ENCODE measurements at regions not wholly inside any gene's neighbourhood (a gene's known extent, or its start where the extent isn't known, plus 50 kb on each side); places are given as distances from the start of the nearest gene placed in this dataset.

DNA sequence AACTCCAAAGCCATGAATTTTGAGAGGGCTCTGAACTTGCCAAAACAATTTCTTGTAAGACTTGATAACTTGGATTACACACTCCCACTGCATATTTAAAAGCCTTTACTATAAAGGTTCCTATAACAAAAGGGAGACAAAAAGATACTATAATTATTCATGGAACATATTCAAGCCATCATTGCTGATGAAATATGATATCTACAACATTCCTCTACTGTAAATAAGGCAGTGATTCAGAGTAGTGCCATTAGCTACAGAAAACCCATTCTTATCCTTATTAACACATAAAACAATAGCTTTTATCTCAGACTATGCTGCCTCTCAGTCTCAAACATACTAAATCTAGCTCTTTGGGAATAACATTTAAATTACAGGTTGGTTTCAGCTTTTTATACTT lies 675.5 kb upstream of the CXADR start:
- DNase-seq (ENCODE audit: low spot score), result no peak

DNA sequence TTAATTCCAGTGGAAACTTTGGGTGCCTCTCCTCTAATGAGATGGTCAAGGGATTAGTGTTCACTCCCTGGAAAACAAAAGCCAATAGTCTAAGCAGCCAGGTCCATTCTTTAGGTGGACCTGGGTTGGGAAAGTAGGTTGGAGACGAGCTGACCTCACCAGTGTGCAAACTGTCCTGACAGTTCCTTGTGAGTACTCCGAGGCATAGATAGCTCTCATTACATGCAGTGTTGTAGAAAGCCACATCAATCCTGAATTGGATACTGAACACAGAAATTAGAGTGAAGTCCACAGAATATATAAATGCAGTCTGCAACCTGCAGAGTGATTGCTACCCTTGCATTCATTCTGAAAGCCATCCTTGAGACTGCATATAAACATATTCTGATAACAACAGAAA lies 675.1 kb upstream of the CXADR start:
- DNase-seq (ENCODE audit: low spot score), result no peak

DNA sequence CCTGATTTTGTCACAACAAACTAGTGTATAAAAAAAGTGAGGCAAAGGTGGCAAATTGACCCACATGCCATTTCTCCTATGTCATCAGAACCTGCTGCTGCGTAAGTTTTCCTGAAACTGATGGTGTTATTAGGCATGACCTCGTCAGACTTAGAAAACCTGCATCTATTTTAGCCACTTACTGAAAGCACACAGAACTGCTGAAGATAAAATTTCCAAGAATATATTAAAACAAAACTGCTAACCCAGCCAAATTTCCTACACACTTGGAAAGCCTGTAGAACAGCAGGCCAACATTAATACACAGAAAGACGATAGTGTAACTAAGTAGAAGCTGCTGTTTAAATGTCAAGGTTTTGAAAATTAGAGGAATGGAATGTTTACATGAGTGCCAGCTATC lies 674.5 kb upstream of the CXADR start:
- no peak for DNase-seq (ENCODE audit: low spot score)

DNA sequence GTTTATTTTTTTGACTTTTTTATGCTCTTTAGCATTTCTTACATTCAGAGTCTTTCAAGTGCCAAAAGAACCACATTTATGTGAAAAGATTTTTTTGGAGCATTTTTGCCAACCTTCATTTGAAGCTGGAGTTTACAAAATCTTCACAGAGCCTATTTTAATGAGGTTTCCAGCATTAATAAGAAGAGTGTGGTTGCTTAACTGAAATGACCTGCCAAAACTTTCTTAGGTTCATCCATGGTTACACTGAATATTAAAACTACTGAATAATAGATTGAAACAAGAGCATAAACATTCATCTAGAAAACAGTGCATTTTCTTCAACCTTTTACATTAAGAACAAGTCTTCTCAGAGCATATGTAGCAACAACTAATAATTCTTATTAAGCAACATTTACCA lies 672.3 kb upstream of the CXADR start:
- DNase-seq (ENCODE audit: low spot score), result no peak

DNA sequence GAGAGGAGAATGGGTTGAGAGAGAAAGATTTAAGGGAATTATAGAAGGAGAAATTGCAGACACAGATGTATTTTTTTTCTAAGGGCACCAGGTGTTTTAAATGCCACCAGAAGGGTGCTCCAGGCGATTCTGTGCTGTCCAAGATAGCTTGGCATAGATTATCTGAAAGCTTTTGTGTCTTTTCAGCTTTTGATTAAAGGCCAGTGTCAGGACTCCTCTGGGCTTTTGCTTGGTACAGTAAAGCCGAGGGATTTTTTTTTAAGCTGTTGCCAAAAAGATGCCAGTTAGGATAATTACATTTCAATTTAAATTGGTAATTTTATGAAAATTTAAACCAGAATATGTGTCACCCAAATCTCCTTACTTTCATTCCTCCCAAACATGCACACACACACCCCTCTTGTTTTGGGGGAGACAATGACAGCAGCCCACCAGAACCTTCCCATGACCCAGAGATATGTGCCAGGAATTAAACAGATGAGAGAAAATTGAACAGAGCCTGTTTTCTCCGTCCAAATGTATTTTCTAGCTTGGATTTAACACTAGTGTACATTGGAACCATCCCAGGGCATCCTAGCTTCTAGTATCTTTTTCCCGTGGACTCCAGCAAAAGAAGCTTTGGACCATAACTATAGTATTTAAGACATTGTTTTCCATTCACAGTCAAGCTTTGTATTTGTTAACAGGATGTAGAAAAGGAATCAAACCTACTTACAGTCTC lies 670.7 kb upstream of the CXADR start:
- no peak for DNase-seq (ENCODE audit: low spot score)

DNA sequence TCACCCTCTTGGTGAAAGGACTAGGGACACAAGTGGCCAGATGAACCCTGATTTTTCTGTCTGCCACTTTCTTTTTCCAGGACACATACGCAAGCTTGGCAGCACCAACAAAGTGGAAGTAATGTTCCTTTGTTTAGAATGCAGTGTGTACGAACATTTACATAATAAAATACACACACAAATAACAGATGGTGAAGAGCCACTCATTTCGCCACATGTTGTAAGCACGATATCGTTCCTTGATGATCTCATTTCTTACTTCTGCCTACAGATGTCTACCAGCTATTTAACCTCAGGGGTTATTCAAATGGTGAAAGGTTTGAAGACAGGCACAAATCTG lies 670.2 kb upstream of the CXADR start:
- DNase-seq (ENCODE audit: low spot score), result no peak

DNA sequence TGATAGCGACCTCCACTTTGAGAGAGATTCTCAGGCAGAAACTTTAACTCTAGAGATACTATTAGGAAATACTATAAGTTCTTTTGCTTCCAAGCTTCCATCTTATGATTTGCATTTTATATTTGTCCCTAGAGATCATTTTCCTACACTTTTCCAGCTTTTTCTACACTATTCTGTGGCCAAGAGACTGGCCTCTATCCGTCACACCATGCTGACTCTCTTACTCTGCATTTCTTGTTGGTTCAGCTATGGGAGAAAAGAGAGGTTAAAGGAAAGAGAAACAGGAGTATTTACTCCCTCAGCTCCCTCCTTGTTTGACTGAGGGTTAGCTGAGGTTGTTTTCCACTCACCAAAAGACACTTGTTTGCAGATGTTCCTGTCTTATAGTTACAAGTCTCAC lies 665.6 kb upstream of the CXADR start:
- DNase-seq (ENCODE audit: low spot score), result no peak

DNA sequence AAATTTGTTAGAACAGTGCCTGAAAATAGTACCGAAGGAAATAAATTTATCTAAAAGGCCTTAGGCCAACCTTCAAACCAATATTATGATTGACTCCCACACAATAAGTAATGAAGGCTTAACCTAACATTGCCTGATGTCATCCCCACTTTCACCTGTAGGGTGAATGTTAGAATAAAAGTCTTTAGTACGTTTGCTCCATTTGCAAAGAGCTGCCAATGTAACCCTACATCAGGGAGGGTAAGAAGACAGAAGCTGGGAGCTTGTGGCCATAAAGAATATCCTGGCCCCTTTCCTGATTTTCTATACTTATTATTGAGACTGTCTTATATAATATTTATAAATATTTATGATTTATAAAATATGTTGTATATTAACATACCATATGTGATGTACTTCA lies 661.8 kb upstream of the CXADR start:
- DNase-seq (ENCODE audit: low spot score), result no peak

DNA sequence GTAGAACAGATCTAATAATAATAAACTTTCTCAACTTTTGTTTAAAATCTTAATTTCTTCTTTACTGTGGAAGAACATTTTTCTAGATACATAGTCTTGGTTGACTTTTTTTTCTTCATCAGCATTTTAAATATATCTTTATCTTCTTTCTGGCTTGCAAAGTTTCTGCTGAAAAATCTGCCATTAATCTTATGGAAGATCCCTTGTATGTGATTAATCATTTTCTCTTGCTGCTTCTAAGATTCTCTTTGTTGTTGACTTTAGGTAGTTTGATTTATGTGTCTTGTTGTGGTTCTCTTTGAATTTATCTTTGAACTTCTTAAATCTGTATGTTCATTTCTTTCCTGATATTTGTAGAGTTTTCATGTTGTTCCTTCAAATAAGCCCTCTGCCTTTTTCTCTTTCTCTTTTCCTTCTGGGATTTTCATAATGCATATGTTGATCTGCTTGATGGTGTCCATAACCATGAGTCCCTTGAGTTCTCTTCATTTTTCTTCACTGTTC lies 657.6 kb upstream of the CXADR start:
- no peak for DNase-seq (ENCODE audit: low spot score)

DNA sequence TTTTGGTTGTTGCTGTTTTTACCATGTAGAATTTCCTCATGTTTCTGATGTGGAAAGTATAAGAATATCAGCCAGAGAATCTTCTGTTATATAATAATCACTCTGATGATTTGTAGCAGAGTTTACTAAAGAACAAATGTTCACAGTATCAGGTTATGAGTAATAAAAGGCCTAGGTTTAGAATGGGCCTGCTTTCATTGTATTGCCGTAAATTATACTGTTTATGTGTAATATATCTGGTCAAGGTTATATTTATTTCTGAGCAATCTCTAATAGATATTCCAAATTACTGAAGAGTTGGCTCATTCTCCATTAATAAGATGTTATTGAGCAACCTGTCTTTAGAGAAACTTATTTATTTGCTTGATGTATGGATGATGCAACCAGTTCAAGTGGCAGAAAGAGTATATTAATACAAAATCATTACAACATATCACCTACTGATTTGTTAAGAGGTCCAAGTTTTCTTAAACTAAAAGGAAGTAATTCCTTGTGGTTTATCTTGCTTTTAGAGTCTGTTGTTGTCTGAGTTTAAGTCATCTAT lies 649.4 kb upstream of the CXADR start:
- no peak for DNase-seq (ENCODE audit: low spot score)

DNA sequence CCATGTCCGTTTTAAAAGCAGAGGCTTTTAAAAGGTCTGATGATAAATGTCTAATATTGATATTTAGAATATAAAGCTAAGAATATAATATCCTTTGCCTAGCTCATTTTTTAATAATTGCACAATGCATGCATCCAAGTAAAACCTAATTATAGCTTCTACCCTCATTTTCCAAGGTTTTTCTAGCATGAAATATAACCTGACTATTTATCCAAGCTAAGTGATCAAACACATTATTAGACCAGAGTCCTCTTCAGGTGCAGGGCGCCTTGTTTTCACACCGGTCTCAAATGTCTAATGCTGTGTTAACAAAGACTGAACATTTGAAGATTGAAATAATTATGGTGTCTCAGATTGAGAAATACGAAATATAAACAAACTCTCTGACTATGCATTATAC lies 648.9 kb upstream of the CXADR start:
- no peak for DNase-seq (ENCODE audit: low spot score)

DNA sequence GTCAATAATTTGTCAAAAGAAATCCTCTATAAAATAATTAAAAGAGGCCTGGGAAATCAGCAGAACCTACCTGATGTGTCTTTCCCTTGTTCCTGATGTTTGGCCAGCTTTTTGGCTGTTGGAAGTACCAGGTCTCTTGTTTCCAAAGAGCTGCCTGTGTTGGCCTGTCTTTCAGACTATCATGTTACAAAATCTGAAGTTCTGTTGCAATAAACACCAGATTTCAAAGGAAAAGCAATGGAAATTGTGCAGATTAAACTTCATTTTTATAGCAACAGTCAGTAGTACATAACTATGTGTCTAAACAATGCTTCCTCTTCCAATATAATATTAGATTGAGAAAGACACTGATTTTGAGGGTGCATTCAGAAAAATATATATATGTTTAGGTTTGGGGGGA lies 647.2 kb upstream of the CXADR start:
- no peak for DNase-seq (ENCODE audit: low spot score)

DNA sequence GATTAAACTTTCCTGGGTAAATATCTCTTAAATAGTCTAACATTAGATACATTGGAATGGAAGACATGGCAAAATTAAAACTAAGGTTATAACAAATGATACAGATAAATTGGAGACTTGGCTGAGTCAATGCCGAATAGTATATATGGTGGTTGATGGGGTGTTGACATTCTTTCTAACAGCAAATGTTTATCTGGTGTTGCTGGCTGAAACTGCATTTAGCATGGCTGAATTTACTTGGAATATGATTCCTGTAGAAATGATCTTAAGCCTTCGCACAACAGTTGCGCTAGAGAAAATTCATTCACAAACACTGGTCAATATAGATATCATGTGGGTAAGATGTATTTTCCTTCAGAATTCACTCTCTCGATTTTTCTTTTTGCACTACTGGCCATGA lies 646.0 kb upstream of the CXADR start:
- DNase-seq (ENCODE audit: low spot score), result no peak

DNA sequence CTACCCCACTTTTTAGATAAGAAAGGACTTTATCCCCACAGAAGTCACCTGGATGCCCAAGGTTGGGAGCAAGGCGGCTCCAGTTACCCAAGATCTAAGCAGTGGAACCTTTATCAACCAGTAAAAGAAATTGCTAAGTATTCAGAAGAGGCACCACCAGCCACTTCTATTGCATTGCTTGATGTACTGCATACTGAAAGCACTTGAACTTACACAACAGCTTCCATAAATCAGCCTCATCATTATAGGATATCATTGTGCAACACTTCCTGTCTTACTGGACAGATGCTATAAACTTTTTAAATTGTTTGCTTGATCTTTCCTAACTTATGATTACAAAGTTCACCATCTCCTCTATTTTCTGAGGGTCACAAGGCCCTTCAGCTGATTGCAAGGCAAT lies 642.7 kb upstream of the CXADR start:
- no peak for DNase-seq (ENCODE audit: low spot score)

DNA sequence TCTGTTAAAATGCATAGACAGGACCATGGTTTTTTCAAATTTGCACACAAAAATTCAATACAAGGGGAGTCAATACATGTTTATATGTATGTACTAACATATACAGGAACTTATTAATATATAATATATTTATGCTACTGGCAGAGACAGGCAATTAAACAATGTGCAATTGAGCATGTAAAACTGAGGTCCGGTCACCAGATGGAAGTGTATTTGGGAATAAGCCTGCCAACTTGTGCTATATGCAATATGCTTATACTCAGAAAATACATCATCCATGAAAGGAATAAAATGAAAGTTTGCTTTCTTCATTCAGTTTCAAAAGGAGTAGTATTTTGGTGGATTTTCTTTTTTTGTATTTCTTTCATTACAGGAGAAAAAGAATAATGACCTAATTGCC lies 640.2 kb upstream of the CXADR start:
- DNase-seq (ENCODE audit: low spot score), result no peak

DNA sequence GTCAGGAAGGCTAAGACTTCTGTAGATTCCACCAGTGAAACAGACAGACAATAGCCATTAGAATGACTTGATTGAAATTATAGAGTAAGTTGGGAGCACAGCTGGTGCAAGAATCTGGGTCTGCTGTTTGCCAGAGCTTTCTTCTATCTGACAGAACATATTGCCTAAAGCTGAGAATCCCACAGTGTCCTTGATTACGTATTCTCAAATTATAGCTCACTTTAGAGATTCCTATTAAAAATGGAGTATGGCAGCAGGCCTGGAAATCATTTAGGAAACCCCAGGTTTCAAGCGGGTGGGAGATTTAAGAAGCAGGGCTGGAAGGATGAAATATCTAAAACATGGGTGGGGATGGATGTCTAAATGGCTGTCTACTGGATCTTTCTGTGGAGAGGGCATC lies 639.7 kb upstream of the CXADR start:
- DNase-seq (ENCODE audit: low spot score), result no peak

DNA sequence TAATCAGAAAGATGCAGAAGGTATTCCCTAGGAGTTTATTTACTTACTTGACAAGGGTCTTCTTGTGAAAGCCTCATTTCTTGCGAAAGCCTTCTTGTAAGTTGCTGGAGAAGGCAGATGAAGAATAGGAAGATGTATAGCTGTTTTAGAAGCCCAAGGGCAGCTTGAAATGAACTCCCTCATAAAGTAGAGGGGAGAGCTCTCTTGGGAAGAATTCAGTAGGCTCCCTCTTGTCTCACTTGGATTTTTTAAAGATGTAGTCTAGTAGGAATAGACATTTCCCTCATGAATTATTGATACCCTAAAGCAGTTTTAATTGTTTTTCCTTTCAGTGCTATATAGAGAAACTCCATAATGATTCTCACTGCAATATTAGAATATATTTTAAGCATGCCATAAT lies 639.2 kb upstream of the CXADR start:
- no peak for DNase-seq (ENCODE audit: low spot score)

DNA sequence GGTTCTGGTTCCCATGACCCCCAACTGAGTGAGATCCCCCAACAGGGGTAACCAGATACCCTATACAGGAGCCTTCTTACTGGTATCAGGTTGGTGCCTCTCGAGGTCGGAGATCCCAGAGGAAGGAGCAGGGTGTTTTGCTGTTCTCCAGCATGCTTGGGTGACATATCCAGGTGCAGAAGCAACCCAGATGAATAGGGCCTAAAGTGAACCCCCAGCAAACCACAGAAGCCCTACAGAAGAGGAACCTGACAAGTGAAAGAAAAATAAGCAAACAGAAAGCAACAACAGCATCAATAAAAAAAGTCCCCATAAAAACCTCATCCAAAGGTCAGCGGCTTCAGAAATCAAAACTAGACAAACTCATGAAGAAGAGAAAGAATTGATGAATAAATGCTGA lies 633.4 kb upstream of the CXADR start:
- DNase-seq (ENCODE audit: low spot score), result no peak

DNA sequence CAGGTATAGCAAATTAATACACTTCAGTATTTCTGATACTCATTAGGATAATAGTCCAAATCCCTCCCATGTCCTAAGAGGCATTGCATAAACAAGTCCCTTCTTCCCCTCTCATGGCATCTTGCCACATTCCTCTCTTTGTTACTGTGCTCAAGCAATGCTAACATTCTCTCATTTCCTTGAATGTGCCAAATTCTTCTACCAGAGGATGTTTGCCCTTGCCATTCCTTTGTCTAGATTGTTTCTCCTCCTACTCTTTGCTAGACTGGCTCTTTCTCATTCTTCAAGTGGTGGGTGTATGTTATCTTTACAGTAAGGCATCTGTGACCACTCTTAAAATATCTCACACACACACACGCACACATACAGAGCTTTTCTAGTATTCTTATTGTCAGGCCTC lies 621.0 kb upstream of the CXADR start:
- DNase-seq (ENCODE audit: low spot score), result no peak

DNA sequence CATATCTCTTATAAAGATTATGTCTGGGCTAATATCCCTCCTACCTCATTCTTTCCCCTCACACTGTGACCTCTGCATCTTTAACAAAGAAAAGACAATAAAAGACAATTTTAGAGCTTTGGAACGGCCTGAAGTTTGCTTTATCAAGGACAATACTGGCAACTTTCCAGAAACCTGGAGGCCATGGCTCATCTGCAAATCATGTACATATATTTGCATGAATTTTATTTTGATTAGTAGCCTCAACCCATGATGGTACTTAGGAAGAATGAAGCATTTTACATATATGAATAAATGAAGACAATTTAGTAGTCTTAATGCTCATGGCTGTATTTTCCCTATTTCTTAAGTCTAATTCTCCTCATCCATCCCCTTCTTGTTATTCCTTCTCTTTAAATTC lies 612.2 kb upstream of the CXADR start:
- no peak for DNase-seq (ENCODE audit: low spot score)

DNA sequence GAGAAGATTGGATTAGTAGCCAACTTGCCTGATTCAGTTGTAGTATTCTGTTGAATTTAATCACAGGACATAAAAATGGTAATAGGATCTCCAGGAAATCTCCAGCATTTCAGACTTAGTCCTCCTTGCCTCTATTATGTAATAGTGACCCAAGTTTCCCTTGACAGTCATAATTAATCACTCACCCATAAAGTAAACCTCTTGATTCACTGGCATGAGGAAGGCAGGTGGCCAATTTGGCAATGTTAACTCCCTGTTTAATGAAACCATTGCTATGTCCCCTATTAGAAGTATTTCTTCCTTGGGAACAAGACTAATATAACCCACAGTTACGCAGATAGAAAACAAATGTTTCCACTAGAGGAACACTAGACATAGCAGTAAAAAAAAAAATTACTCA lies 604.8 kb upstream of the CXADR start:
- no peak for DNase-seq (ENCODE audit: low spot score)

DNA sequence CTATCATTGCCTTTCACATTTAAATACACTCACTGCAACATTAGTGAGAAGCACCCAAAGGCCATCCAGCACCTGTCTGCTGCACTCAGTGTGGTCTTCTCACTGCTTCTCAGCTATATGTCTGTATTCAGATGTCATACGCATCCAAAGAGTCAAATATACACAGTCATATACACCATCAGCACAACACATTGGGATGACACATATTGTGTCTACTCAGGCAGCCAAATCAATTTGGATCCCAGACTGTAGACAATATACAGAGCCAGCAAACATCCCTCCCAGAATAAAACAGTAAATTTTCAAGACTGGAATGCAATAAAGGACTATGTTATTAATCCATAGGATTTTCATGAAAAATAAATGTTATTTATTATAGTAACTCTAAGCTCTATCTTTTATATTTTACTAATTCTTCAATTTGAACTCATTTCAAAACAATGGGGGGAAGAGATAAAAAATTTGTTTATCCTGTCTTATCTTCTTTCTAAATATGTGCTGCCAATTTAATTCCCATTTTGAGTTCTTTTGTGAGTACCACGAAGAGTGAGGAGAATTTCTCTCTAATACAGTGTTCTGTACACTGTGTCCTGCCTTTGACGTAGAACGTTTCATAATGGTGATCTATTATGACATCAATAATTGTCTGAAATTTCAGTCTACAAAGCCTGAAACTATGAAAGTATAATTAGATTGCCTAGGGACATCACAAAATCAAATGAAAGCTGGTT lies 602.2 kb upstream of the CXADR start:
- DNase-seq (ENCODE audit: low spot score), result no peak

DNA sequence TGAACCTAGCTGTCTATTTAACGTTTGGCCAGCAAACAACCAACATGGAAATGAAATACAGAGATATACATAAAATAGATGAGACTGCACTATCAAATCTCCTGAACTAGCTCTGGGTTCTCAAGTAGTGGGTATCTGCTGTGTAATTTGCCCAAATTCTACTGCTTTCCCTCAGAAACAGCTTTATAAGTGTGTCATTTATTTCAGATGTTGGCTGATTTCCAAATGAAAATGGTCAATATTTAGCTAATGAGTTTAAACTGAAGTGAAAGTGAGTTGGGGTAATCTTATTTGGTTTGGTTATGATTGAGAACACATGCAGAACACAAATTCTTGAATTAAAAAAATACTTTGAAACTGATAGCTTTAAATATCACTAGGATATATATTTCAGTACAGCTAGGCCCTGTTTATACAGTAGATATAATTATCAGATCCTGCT lies 601.7 kb upstream of the CXADR start:
- DNase-seq (ENCODE audit: low spot score), result no peak

DNA sequence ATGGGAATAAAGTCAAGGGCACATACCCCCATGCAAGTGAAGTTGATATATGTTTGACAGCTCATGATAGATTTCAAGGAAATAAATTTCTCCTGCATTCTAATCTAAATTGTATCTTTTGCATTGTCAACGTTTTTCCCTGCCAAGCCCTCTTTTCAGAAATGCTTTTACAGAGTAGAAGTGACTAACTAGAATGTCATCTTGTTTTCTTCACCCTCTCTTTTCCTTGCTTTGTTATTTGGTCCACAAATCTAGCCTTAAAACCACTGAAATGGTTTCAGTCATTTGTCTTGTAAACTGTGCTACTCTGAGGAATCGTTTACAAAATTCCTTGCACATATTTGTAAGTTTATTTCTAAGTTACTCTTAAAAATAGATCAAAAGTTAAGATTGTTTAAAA lies 600.8 kb upstream of the CXADR start:
- no peak for DNase-seq (ENCODE audit: low spot score)
